Osteoblast (primary cell): ENCODE measurements at regions not wholly inside any gene's neighbourhood (a gene's known extent, or its start where the extent isn't known, plus 50 kb on each side); places are given as distances from the start of the nearest gene placed in this dataset.
A peak's percentile ranks its signal among the peaks of the same experiment; 100 is the strongest.

Source experiments
- DNase-seq: peaks from one replicate; pipeline ENCODE4 v3.0.0; 2011; ENCODE audit warnings: low spot score, mixed read lengths; ENCODE audit not compliant: insufficient read length; ENCODE audit errors: missing footprints
- H2AFZ ChIP-seq: 2 replicates; pipeline ENCODE4 v1.6.0; 2011; ENCODE audit warnings: mild to moderate bottlenecking, low read length
- H3K27ac ChIP-seq: 2 replicates; pipeline ENCODE4 v1.5.1; 2011; ENCODE audit warnings: mild to moderate bottlenecking, low read depth, low read length, moderate library complexity
- H3K27me3 ChIP-seq: 2 replicates; pipeline ENCODE4 v1.6.0; 2012; ENCODE audit warnings: mild to moderate bottlenecking, control low read depth, inconsistent platforms, low read length, moderate library complexity; ENCODE audit not compliant: insufficient read depth
- H3K36me3 ChIP-seq: 2 replicates; pipeline ENCODE4 v1.5.1; 2011; ENCODE audit warnings: mild to moderate bottlenecking, low read length, control low read depth, moderate library complexity; ENCODE audit not compliant: insufficient read depth
- H3K4me1 ChIP-seq: 2 replicates; pipeline ENCODE4 v1.5.1; 2011; ENCODE audit warnings: mild to moderate bottlenecking, low read length, control low read depth, moderate library complexity; ENCODE audit not compliant: insufficient read depth
- H3K4me2 ChIP-seq: 2 replicates; pipeline ENCODE4 v1.6.0; 2011; ENCODE audit warnings: mild to moderate bottlenecking, low read length; ENCODE audit not compliant: insufficient read depth
- H3K4me3 ChIP-seq: fragments of 200-600 bp; sonication (generic); 3 replicates; pipeline ENCODE4 v1.5.1; 2012; ENCODE audit warnings: mild to moderate bottlenecking, low read length, inconsistent platforms; ENCODE audit not compliant: insufficient read depth
- H3K79me2 ChIP-seq: 2 replicates; pipeline ENCODE4 v1.6.0; 2012; ENCODE audit warnings: mild to moderate bottlenecking, low read length, control low read depth, inconsistent platforms; ENCODE audit not compliant: insufficient read depth
- H3K9me3 ChIP-seq: 2 replicates; pipeline ENCODE4 v1.5.1; 2011; ENCODE audit warnings: low read depth, low read length, control low read depth
- H4K20me1 ChIP-seq: 2 replicates; pipeline ENCODE4 v1.6.0; 2012; ENCODE audit warnings: mild to moderate bottlenecking, low read length, control low read depth; ENCODE audit not compliant: insufficient read depth
- CTCF ChIP-seq: IDR thresholded peaks from 2 replicates; pipeline ENCODE4 v1.5.1; 2011; ENCODE audit warnings: mild to moderate bottlenecking, low read depth, low read length, moderate library complexity; ENCODE audit errors: extremely low read depth

DNA sequence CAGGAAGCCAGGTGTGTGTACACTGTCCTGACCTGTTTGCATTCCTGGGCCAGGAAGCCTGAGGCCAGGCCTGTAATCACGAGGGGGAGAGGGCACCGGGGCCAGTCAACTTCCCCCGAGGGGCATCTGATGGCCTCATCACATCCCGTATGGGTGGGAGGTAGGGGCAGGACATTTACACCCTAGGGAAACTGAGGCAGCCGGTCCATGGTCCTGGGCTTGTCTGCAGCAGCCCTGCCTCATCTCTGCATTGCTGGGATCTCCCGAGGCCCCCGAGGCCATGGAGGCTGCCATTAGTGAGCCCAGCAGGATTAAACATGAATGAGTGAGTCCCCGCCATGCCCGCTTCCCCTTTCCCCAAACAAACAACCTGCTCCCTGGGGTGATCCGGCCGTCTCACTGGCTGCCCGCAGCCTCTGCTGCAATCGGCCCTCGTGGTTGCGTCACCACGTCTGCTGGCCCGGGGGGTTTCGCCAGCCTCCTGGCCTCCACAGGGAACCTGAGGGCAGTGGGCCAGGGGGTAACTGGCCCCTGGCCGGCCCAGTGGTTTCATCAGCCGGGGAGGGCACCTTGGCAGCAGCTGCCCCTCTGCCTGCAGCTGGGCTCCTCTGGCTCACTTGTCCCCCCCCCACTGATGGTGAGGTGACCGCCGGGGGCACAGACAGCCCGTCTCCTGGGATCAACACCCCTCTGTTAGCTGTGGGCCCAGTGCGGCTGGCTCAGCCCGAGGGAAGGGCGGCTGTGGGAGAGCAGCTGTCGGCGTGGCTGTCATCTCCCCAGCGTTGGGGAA is 88.3 kb upstream of the GSE1 start:
- Histone ChIP-seq H3K27ac (peak overlapping the region; percentile 54), H3K9me3 (no peaks in the 10 kb centered on the region), H3K36me3 (no peaks in the 10 kb centered on the region), H3K4me1 (peaks cover 34% of the 10 kb centered on the region), H3K4me3 (peak overlapping the region; percentile 44), H4K20me1 (peaks cover 7% of the 10 kb centered on the region), H3K4me2 (peak overlapping the region; percentile 67), H2AFZ (peak overlapping the region; percentile 50), H3K79me2 (peaks cover 2% of the 10 kb centered on the region), H3K27me3 (no peaks in the 10 kb centered on the region)
- TF ChIP-seq CTCF: no peak
- DNase-seq: peak; percentile 98

DNA sequence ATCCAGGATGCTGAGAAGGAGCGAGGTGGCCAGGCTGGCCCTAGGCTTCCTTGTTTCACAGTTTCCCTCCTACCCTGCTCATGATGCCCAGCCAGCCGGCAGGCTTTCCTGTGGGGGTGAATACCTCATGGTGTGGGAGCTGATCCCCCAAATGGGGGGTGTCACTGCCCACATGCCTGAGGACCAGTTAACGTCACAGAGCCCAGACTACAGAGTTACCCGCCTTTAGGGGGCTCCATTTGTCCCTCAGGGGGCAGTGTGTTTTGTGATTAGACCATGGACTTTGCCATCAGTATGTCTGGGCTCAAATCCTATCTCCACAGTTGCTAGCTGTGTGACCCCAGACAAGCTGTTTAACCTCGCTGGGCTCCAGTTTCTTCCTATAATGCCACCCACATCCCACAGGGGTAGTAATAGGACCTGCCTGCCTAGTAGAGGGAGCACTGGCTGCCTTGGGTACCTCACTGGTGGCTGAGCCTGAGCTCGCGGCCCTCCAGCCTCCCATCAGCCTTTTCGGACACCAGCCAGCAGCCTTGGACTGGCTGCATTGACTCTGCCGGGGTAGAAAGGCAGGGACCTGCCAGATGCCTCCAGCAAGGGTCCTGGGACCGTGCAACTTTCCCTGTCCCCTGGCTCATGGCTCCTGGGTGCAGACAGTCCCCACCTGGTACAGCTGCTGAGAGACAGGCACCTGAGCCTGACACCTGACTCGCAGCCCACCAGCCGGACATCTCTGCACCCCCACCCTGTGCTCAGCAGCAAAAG is 87.5 kb upstream of the GSE1 start:
- Histone ChIP-seq H3K4me2 (peak overlapping the region; percentile 67), H2AFZ (no peak overlapping the region), H3K9me3 (no peaks in the 10 kb centered on the region), H3K79me2 (peaks cover 2% of the 10 kb centered on the region), H3K4me3 (no peak overlapping the region), H3K36me3 (no peaks in the 10 kb centered on the region), H3K4me1 (peaks cover 34% of the 10 kb centered on the region), H3K27me3 (no peaks in the 10 kb centered on the region), H4K20me1 (peaks cover 7% of the 10 kb centered on the region), H3K27ac (peak overlapping the region; percentile 54)
- TF ChIP-seq CTCF: no peak
- DNase-seq: no peak

GRCh38 chr16:85526185-85526974 is 86.7 kb upstream of the GSE1 start:
- TF ChIP-seq CTCF: no peak
- Histone ChIP-seq H3K4me1 (peaks cover 34% of the 10 kb centered on the region), H3K36me3 (no peaks in the 10 kb centered on the region), H3K79me2 (peaks cover 2% of the 10 kb centered on the region), H3K4me3 (no peak overlapping the region), H3K4me2 (no peak overlapping the region), H3K27ac (no peak overlapping the region), H2AFZ (no peak overlapping the region), H3K9me3 (no peaks in the 10 kb centered on the region), H3K27me3 (no peaks in the 10 kb centered on the region), H4K20me1 (peaks cover 10% of the 10 kb centered on the region)
- no peak for DNase-seq
